GM18505 (cell line): ENCODE measurements at regions not wholly inside any gene's neighbourhood (a gene's known extent, or its start where the extent isn't known, plus 50 kb on each side); places are given as distances from the start of the nearest gene placed in this dataset.

ENCODE experiments used
- ATAC-seq: cut with Tn5 transposase; IDR thresholded peaks from one replicate; pipeline ENCODE4 v1.9.1; 2021; ENCODE audit not compliant: unreplicated experiment
- POLR2A ChIP-seq: IDR thresholded peaks from 4 replicates; pipeline ENCODE4 v1.6.1; 2011; ENCODE audit warnings: borderline replicate concordance; ENCODE audit not compliant: insufficient read depth, insufficient read length; ENCODE audit errors: extremely low read depth

DNA sequence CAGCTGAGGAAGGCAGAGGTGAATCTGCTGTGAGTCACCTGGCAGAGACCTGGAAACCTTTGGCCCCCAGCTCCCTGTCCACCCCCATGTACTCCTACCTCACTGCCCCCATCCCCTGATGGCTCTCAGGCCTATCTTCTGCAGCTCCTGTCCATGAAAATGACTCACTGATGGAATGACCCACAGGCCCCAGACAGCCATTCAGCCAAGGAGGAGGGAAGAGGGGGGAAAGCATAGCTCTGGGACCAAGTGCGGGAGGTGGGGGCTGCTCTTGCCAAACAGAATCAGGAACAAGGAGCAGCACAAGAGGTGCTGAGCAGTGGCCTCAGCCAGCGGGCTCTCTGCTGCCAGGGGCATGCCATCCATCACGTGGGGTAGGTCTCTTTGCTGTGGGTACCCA, 111.4 kb upstream of the C1QTNF9B start:
- no peak for TF ChIP-seq POLR2A
- ATAC-seq, result no peak

- no peak for TF ChIP-seq POLR2A
- no peak for ATAC-seq
Observed at GRCh38 chr13:24011266-24011665, 114.0 kb upstream of the C1QTNF9B start.

GRCh38 chr13:24012648-24013047, 115.3 kb upstream of the C1QTNF9B start:
- no peak for TF ChIP-seq POLR2A
- no peak for ATAC-seq

DNA sequence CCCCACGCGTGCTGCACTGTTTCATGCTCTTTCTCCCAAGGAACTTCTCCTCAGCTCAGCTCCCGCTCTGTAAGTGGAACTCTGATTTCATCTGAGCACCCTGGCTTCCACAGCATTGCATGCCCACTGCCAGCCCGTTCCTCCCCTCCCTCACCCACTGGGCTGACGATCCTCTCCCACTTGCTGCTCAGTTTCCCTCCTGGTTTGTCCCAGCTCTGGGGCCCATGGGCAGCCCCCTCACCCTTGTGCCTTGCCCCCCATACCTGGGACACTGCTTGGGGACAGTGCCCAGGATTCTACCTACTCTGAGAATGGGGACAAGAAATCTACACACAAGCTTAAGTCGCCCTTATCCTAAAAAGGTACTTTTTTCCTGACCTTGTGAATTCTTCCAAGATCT, 115.9 kb upstream of the C1QTNF9B start:
- ATAC-seq, result no peak
- TF ChIP-seq POLR2A, result no peak

DNA sequence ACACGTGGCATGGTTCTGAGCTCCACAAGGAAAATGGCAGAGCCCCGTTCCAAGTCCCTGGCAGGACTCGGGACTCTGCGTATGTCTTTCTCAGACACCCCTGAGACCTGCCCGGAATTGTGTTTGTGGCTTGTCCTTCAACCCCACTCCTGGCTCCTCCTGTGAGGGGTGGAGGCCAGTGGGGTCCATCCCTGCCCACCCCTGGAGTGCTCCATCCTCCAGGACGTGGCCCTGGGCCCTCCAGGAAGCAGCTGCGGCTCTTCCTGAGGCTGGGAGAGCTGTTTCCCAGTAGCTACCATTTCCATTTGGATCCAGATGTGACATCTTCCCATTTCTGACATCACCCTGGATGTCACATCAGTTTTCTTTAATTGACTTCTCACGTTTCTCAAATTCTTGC, 118.7 kb upstream of the C1QTNF9B start:
- no peak for ATAC-seq
- no peak for TF ChIP-seq POLR2A

DNA sequence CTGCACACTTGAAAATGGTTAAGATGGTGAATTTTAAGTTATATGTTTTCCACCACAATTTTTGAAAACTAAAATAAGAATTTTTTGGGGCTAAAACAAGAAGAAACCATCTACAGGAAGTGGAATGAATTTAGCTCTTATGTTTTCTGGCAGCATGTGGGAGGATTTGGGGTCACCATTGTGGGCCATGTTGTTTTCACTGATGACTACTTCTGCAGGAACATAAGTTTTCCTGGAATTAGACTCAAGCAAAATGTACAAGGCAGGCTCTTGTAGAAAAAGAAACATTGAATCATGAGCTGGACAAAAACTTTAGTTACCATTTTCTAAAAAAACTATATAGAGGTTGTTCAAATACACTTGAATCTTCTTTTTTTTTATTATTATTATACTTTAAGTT, 125.3 kb upstream of the C1QTNF9B start:
- TF ChIP-seq POLR2A, result no peak
- ATAC-seq, result no peak

GRCh38 chr13:24023073-24023472, 125.8 kb upstream of the C1QTNF9B start:
- no peak for TF ChIP-seq POLR2A
- ATAC-seq, result no peak

DNA sequence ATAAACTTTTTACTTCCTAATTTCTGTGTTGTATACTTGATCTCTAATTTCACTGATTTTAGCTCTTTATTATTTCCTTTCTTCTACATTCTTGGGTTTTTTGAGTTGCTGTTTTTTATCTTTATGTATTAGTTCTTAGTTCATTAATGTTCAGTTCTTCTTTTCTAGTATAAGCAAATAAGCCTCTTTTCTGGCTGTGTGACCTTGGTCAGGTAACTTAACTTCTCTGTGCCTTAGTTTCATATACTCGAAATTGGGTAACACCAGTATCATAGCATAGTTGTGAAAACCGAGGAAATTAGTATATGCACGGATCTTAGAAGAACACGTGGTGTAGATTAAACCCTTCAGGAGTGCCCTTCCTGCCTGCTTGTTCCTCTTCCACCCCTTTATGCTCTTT, 130.2 kb upstream of the C1QTNF9B start:
- ATAC-seq, result no peak
- TF ChIP-seq POLR2A, result no peak

- no peak for TF ChIP-seq POLR2A
- no peak for ATAC-seq
Observed at GRCh38 chr13:24032252-24032651, 128.3 kb upstream of the SPATA13 start.

- no peak for ATAC-seq
- no peak for TF ChIP-seq POLR2A
Observed at GRCh38 chr13:24032674-24033073, 127.8 kb upstream of the SPATA13 start.

DNA sequence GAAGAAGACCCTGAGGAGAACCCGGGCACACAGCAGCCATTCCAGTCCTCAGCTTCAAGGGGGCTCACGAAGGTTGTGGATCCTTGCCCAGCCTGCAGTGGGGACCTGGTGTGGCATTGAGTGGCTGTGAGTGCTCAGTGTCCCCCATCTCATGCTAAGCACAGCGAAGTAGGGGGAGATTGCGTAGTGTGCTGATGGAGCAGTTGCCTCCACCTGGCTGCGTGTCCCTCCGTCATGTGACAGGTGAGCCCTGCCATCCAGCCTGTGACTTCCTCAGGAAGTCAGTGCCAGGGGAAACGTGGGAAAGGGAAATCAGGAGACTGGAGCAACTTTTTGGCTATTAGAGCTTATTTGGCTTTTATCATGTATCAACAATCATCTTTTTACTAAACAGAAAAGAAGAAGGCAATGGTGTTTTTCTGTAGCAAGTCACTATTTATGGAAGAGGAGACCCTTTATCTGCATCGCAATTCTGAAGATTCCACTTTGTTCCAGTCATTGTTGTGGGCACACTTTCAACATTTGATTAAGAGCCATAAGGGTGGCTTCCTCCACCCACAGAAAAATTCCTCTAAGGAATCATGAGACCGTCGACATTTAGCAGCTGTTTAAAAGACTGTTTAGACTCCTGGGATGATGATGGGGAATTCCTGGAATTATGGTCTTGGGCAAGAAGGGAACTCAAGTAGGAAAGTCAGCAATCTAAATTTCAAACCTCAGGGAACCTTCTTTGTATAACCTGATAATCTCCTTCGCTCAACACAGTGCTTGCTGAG, 126.8 kb upstream of the SPATA13 start:
- no peak for TF ChIP-seq POLR2A
- no peak for ATAC-seq

GRCh38 chr13:24035411-24035810, 125.1 kb upstream of the SPATA13 start:
- no peak for TF ChIP-seq POLR2A
- ATAC-seq, result no peak

- ATAC-seq, result no peak
- TF ChIP-seq POLR2A, result no peak
Observed at GRCh38 chr13:24036115-24036514, 124.4 kb upstream of the SPATA13 start.

DNA sequence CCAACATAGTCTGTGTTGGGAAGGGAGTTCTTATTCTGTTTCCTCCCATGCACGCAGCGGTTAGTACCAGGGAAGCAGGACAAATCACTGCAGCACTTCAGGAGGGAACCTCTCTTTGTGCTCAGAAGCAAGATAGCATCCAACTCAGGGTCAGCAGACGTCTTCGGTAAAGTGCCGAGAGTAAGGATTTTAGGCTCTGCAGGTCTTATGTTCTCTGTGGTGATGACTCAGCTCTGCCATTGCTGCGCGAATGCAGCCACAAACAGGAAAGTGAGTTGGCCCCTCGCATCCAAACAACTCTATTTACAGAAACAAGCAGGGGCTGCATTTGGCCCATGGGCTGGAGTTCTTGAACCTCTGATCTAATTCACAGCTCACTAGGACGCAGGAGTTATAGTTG, 122.1 kb upstream of the SPATA13 start:
- no peak for ATAC-seq
- TF ChIP-seq POLR2A, result no peak

- TF ChIP-seq POLR2A, result no peak
- ATAC-seq, result no peak
Observed at GRCh38 chr13:24038841-24039330, 121.6 kb upstream of the SPATA13 start.

DNA sequence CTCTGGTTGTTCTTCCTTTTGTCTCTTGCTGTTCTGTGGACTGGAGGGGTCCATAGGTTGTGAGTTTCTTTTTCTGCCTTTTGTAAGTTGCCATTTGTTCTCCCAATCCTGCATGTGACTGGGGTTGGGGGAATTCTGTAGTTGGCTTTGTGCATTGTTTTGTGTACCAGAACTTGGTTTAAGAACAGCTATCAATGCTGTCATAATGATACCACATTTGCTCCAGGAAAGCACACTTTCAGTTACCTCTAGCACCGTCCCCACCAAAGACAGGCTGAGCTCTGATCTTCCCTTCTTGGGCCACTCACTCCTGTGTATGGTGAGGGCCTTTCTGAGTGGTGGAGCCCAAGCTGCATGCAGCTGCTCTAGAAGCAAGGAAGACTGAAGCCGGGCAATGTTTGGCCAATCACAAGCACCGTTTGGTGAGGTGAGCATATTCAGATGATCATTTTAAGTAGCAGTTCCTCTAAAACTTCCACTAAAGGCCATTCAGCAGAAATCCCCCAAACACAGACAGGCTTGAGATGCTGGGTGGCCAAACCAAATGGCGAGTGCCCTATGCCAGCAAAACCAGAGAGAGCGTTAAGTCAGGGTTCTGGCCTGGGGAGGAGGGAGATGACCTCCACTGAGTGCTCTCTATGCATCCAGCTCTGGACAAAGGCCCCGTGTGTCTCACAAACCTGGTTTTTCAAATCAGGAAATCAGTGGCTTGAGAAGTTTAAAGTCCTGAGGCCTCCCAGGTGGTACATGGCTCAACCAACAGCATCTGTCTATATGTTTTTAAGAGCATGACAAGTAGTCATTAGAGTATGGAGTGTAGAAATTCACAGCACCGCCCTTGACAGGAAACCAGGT, 120.7 kb upstream of the SPATA13 start:
- ATAC-seq, result no peak
- no peak for TF ChIP-seq POLR2A
